ENCODE measurements at regions not wholly inside any gene's neighbourhood (a gene's known extent, or its start where the extent isn't known, plus 50 kb on each side); places are given as distances from the start of the nearest gene placed in this dataset.

- no peaks in the 10 kb centered on the region for H3K27me3 Mint-ChIP-seq (ENCODE audit: unreplicated experiment)
- no peaks in the 10 kb centered on the region for H3K9me3 Mint-ChIP-seq (ENCODE audit: unreplicated experiment)
- TF ChIP-seq CTCF (IDR thresholded peaks at IDR 0.05; ENCODE audit: unreplicated experiment), result no peak
- H3K36me3 Mint-ChIP-seq (ENCODE audit: low read depth, unreplicated experiment), result no peaks in the 10 kb centered on the region
- no peak overlapping the region for H3K27ac Mint-ChIP-seq (ENCODE audit: unreplicated experiment)
- H3K4me1 Mint-ChIP-seq (ENCODE audit: unreplicated experiment), result no peaks in the 10 kb centered on the region
- H3K4me3 Mint-ChIP-seq (ENCODE audit: unreplicated experiment), result no peak overlapping the region
- no peak for DNase-seq (ENCODE audit: low spot score)
Measured at GRCh38 chrX:143455046-143455445, 62.2 kb downstream of the SPANXN3 start.

GRCh38 chrX:143437439-143437838, 79.8 kb downstream of the SPANXN3 start:
- no peak overlapping the region for H3K27ac Mint-ChIP-seq (ENCODE audit: unreplicated experiment)
- no peaks in the 10 kb centered on the region for H3K4me1 Mint-ChIP-seq (ENCODE audit: unreplicated experiment)
- H3K36me3 Mint-ChIP-seq (ENCODE audit: low read depth, unreplicated experiment), result no peaks in the 10 kb centered on the region
- no peak overlapping the region for H3K4me3 Mint-ChIP-seq (ENCODE audit: unreplicated experiment)
- peak; percentile 31 for TF ChIP-seq CTCF (IDR thresholded peaks at IDR 0.05; ENCODE audit: unreplicated experiment)
- no peaks in the 10 kb centered on the region for H3K9me3 Mint-ChIP-seq (ENCODE audit: unreplicated experiment)
- no peaks in the 10 kb centered on the region for H3K27me3 Mint-ChIP-seq (ENCODE audit: unreplicated experiment)
- DNase-seq (ENCODE audit: low spot score), result peak; percentile 2

GRCh38 chrX:143435916-143436315, 81.4 kb downstream of the SPANXN3 start:
- TF ChIP-seq CTCF (IDR thresholded peaks at IDR 0.05; ENCODE audit: unreplicated experiment), result no peak
- Mint-ChIP-seq H3K36me3 (ENCODE audit: low read depth, unreplicated experiment) (no peaks in the 10 kb centered on the region), H3K27ac (ENCODE audit: unreplicated experiment) (no peak overlapping the region), H3K4me3 (ENCODE audit: unreplicated experiment) (no peak overlapping the region), H3K27me3 (ENCODE audit: unreplicated experiment) (no peaks in the 10 kb centered on the region), H3K4me1 (ENCODE audit: unreplicated experiment) (no peaks in the 10 kb centered on the region), H3K9me3 (ENCODE audit: unreplicated experiment) (no peaks in the 10 kb centered on the region)
- DNase-seq (ENCODE audit: low spot score), result no peak

GRCh38 chrX:143429811-143430210, 87.5 kb downstream of the SPANXN3 start:
- Mint-ChIP-seq H3K4me1 (ENCODE audit: unreplicated experiment) (no peaks in the 10 kb centered on the region), H3K36me3 (ENCODE audit: low read depth, unreplicated experiment) (no peaks in the 10 kb centered on the region), H3K27me3 (ENCODE audit: unreplicated experiment) (peaks cover 1% of the 10 kb centered on the region), H3K4me3 (ENCODE audit: unreplicated experiment) (no peak overlapping the region), H3K27ac (ENCODE audit: unreplicated experiment) (no peak overlapping the region), H3K9me3 (ENCODE audit: unreplicated experiment) (no peaks in the 10 kb centered on the region)
- no peak for DNase-seq (ENCODE audit: low spot score)
- no peak for TF ChIP-seq CTCF (IDR thresholded peaks at IDR 0.05; ENCODE audit: unreplicated experiment)

- H3K9me3 Mint-ChIP-seq (ENCODE audit: unreplicated experiment), result no peaks in the 10 kb centered on the region
- no peak overlapping the region for H3K4me3 Mint-ChIP-seq (ENCODE audit: unreplicated experiment)
- TF ChIP-seq CTCF (IDR thresholded peaks at IDR 0.05; ENCODE audit: unreplicated experiment), result no peak
- no peaks in the 10 kb centered on the region for H3K4me1 Mint-ChIP-seq (ENCODE audit: unreplicated experiment)
- no peak for DNase-seq (ENCODE audit: low spot score)
- no peak overlapping the region for H3K27ac Mint-ChIP-seq (ENCODE audit: unreplicated experiment)
- H3K27me3 Mint-ChIP-seq (ENCODE audit: unreplicated experiment), result peaks cover 1% of the 10 kb centered on the region
- no peaks in the 10 kb centered on the region for H3K36me3 Mint-ChIP-seq (ENCODE audit: low read depth, unreplicated experiment)
Measured at GRCh38 chrX:143429131-143429530, 88.1 kb downstream of the SPANXN3 start.

Data from endothelial cell (in vitro differentiated cells).